Mucosa of gallbladder (tissue), 1 donor: ENCODE measurements at regions not wholly inside any gene's neighbourhood (a gene's known extent, or its start where the extent isn't known, plus 50 kb on each side); places are given as distances from the start of the nearest gene placed in this dataset.
"Not testable (repeated sequence)": the region's sequence is repeated elsewhere in the genome, so short reads cannot be mapped to it uniquely, and the experiment has no call there.

Experiments
- DNase-seq: peaks from one replicate; pipeline ENCODE4 v3.0.0-alpha.2; 2020; ENCODE audit warnings: low spot score
- donor health status: DM: no; HTN: no; CAD: no.

GRCh38 chr2:63695583-63695982 lies 106.8 kb downstream of the MDH1 start:
- no peak for DNase-seq

DNA sequence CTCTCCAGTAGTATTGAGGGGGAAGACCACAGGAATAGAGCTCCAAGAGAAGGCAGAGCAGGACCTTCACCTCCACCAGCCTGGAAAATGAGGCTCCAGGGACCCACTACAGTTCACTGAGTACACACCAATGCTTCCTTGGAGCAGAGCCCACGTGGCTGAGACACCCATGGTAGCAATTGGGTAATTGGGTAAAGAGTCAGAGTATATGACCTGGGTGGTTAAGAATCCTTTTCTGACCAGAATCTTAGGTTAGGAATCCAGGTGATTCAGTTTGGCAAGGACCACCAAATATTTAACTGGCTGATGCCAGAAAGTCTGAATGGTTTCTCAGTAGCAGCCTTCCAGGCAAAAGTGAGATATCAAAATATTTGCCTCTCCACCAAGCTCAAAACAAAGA lies 107.7 kb downstream of the MDH1 start:
- DNase-seq: no peak

DNA sequence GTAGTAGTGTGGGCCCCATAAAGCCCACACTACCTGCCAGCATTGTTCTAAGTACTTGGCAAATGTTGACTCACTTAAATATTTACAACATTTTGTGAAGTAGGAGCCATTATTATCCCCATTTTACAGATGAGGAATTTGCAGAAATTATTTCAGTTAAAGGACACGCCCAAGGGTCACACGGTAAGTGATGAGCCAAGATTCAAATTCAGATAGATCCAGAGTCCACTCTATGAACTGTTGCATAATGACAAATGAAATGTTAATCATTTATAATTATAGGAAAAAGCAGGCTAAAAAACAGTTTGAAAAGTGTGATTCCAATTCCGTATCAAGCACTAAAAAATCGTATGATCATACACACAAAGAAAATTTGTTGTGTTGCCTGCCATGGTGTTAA lies 108.4 kb downstream of the MDH1 start:
- DNase-seq: no peak

- peak; percentile 65 for DNase-seq
Measured at GRCh38 chr2:63698786-63699548, 110.2 kb downstream of the MDH1 start.

DNA sequence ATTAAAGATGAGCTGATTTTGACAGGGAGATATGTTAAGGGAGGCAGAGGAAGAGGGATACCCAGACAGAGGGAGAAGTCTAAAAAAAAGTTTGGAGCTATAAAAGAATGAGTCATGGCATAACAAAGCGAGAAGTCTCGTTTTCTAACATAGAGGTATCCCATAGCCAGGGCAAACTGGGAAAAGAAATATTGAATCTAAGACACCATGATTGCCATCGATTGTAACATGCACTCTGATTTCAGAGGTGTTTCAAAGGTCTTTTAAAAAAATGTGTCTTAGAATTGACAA lies 110.7 kb downstream of the MDH1 start:
- DNase-seq: no peak

- no peak for DNase-seq
Measured at GRCh38 chr2:63700271-63700670, 111.5 kb downstream of the MDH1 start.

DNA sequence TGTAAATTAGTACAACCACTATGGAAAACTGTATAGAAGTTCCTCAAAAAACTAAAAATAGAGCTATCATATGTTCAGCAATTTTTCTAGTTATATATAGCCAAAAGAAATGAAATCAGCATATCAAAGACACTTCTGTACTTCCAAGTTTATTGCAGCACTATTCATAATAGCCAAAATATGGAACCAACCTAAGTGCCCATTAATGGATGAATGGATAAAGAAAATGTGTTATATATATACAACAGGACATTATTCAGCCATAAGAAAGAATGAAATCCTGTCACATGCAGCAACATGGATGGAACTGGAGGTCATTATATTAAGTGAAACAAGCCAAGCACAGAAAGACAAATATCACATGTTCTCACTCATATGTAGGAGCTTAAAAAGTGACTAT lies 112.6 kb downstream of the MDH1 start:
- no peak for DNase-seq

DNA sequence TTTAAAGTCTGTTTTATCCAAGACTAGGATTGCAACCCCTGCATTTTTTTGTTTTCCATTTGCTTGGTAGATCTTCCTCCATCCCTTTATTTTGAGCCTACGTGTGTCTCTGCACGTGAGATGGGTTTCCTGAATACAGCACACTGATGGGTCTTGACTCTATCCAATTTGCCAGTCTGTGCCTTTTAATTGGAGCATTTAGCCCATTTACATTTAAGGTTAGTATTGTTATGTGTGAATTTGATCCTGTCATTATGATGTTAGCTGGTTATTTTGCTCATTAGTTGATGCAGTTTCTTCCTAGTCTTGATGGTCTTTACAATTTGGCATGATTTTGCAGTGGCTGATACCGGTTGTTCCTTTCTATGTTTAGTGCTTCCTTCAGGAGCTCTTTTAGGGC lies 117.3 kb downstream of the MDH1 start:
- DNase-seq: not testable (repeated sequence)

- no peak for DNase-seq
Measured at GRCh38 chr2:63710732-63711131, 122.0 kb downstream of the MDH1 start.

DNA sequence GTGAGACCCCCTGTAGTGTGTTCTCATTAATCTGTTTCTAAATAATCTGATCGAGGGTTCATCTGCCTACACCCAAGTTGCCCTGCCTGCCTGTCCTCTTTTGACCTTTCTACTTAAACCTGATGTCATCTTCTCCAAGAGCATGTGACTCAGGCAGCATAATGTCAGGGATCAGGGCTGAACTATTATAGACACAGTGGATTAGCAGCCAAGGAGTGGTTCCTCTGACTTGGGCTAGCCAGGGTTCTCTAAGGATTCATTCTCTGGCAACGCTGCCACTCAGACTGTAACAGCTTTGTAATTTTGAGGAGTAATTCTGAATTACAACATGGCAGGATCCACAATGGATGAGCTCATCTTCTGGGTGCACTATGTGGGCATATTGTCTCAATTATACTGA lies 124.0 kb downstream of the MDH1 start:
- no peak for DNase-seq

GRCh38 chr2:63716146-63716545 lies 125.5 kb upstream of the UGP2 start:
- no peak for DNase-seq

DNA sequence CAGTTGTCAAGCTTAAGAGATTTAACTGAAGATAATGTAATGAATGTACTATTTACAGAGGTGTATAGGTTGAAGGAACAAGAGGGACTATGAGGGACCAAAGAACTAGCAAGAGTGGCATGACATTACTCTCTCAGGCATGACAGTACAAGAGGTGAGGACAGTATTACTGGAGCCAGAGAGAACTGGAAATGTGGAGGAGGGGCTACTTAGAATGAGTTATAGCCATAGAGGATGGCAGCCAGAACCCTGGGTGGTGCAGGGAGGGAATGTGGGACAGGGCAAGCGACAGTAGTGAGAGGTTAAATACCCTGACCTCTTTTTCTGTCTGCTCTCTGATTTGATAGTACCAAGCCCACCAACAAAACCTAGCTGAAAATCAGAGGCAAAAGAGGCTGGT lies 122.6 kb upstream of the UGP2 start:
- no peak for DNase-seq

DNA sequence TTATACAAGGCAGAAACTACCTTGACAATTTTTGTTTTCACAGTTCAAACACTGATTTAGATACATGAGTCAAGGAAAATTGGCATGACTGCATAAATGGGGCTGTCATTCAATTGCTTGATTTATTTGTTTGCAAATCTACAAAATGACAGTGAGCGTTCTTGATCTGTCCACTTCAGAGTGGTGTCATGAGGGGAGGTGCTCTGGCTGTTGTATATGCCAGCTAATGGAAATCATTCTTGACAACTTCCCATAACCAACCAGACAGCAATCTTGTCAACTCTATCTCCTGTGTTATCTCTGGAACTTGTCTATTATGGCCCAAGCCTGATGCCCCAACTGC lies 120.6 kb upstream of the UGP2 start:
- DNase-seq: no peak

DNA sequence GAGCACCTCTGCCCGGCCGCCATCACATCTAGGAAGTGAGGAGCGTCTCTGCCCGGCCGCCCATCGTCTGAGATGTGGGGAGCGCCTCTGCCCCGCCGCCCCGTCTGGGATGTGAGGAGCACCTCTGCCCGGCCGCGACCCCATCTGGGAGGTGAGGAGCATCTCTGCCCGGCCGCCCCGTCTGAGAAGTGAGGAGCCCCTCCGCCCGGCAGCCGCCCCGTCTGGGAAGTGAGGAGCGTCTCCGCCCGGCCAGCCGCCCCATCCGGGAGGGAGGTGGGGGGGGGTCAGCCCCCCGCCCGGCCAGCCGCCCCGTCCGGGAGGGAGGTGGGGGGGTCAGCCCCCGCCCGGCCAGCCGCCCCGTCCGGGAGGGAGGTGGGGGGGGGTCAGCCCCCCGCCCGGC lies 119.4 kb upstream of the UGP2 start:
- DNase-seq: not testable (repeated sequence)

DNA sequence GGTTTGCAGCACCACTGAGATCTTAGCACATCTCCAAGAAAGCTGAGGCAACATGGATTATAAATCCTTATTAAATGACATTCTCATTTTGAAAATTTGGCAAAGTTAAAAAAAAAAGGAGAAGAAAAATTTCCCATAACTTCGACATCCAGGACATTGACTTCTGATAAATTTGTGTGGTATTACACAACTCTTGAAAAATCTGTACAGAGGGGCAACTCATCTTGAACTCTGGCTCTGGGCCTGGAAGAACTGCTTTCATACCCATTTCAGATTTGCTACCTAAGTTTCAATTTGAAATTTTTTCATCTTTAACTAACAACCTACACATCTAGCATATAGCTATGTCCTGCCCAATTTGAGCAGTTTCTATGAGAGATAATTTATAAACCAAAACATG lies 118.0 kb upstream of the UGP2 start:
- DNase-seq: no peak

GRCh38 chr2:63725212-63725611 lies 116.5 kb upstream of the UGP2 start:
- DNase-seq: not testable (repeated sequence)

DNA sequence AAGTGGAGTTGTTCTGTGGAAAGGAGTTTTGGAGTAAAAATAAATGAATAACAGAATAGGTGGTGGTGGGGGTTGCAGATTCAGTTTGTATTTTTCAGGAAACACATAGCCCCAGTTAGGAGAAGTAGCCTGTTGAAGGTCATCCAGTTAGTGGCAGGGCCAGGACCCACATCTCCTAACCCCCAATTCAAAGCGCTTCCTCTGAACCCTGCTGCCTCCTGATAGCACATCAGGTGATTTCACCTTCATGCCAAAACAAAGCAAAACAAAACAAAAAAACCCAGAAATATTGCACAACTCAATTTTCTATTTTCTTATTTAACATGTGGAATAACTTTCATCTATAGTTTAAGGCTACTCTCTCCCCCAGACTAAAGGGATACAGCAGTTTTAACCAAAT lies 112.3 kb upstream of the UGP2 start:
- no peak for DNase-seq

- DNase-seq: no peak
Measured at GRCh38 chr2:63729831-63730230, 111.9 kb upstream of the UGP2 start.

DNA sequence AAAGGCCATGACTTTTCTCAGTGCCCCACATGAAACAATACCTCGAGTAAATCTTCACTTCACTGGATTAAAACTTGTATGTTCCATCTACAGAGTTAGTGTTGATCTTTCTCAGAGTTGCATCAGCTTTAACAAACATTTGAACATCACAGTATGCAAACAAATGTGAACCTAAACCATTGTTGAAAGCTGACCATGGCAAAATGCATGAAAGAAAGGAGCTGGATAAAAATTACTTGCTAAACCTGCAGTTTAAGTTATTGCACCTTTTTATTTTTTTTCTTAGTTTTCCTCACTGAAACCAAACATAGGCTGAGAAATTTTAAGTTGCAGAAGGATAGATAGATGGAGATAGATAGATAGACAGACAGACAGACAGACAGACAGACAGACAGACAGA lies 107.2 kb upstream of the UGP2 start:
- no peak for DNase-seq

DNA sequence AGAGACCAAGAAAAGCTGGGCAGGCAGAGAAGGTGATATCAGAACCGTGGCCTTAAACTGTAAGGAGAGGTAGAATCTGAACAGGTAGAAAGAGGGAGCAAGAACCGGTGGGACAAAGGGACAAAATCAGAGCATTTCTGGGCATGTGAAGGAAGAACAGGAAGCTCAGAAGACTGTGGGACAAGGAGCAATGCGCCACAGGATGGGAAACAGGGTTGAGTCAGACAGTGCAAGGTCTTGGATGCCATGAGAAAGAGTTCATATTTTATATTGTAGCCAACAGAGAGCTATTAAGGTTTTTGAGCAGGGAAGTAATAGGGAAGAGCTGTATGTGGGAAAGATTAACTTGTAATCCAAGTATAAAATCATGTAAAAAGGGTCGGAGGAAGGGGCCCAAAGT lies 106.4 kb upstream of the UGP2 start:
- no peak for DNase-seq

DNA sequence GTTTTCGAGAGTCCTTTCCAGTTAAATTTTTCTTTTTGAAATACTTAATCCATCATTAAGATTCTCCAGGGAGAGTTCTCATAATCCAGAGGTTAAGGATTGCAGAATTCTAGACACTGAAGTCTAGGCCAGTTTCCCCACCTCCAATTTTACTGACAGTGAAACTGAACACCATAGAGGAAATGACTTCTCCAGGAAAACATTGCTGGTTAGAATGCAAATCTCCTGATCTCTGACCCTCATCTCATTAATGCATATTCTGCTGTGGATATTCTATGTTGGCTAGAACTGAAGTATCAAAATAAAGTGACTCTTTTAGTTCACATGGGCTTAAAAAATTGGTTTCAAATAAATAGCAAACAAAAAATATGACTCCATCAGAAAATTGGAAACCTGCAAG lies 105.8 kb upstream of the UGP2 start:
- DNase-seq: no peak

- no peak for DNase-seq
Measured at GRCh38 chr2:63736354-63736753, 105.3 kb upstream of the UGP2 start.

DNA sequence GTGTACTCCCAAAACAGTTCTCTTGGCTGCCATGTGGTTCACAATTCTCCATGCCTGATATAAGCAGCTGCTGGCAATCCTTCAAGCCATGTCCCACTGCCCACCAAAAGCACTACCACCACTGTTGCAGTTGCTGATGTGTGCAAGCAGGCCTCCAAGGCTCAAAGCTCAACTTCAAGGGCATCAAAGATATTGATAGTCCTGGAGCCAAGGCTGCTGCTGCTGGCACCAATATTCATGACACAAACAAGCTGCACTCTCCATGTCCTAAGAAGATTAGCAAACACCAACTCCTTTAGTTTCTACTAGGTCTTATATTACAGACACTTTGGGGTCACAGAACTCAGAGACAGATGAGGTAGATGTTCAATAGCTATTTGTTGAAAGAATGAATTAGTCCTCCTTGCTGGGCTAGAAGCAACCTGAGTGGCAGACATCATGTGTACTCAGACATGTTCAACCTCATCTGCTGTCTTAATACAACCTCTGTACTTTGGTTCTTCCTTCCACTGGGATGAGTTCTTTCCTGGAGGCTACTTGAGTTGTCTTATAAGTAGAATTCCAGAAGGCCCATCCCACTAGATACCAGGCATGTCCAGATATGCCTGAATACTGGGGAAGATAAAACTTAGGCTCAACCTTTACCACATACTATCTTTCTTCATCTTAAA lies 104.5 kb upstream of the UGP2 start:
- no peak for DNase-seq

DNA sequence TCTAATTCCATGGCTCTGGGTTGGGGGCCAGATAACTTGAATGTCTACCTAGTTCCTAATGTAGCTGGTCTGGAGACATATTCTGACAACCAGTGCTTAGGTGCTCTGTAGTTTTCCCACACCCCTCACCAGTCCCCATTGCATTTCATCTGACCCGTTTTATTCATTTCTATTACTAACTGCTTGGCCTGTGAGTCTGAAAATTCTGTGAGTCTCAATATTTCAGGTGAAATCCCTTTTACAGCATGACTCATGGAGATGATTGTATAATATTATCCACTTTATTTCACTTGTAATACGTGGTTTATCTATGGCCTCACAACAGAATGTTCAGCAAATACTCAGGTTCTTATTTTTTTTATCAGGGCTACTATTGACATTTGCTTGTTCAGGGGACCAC lies 103.7 kb upstream of the UGP2 start:
- no peak for DNase-seq
